ENCODE measurements at regions not wholly inside any gene's neighbourhood (a gene's known extent, or its start where the extent isn't known, plus 50 kb on each side); places are given as distances from the start of the nearest gene placed in this dataset.

- no peak overlapping the region for H3K18ac ChIP-seq (ENCODE audit: low read depth in 1 of 2, low read length in 2 of 2)
- H2BK5ac ChIP-seq (ENCODE audit: low read depth, low read length, poor library complexity, severe bottlenecking): no peak overlapping the region
- H2AFZ ChIP-seq (ENCODE audit: low read depth, low read length): no peak overlapping the region
- H3K79me1 ChIP-seq (replicated peaks; ENCODE audit: low read length, poor library complexity, severe bottlenecking): no peaks in the 10 kb centered on the region
- no peaks in the 10 kb centered on the region for H3K4me1 ChIP-seq (ENCODE audit: control insufficient read depth, insufficient read depth, low read depth, low read length)
- DNase-seq: no peak
- H3K4ac ChIP-seq (ENCODE audit: low read depth in 1 of 2, low read length in 2 of 2): no peak overlapping the region
- H3K27me3 ChIP-seq (ENCODE audit: control insufficient read depth in 1 of 2, insufficient read depth in 1 of 2, low read length in 2 of 2): peaks cover 0 to 4% of the 10 kb centered on the region in 2 experiments
- H3K4me2 ChIP-seq (ENCODE audit: low read length, poor library complexity, severe bottlenecking): no peak overlapping the region
- H3K4me3 ChIP-seq (ENCODE audit: insufficient read depth in 1 of 2, low read depth in 1 of 2, low read length in 2 of 2): no peak overlapping the region
- no peak overlapping the region for H3K27ac ChIP-seq (ENCODE audit: low read length, poor library complexity, severe bottlenecking)
- H3K9me3 ChIP-seq (ENCODE audit: control insufficient read depth, low read length): no peaks in the 10 kb centered on the region
- H3K36me3 ChIP-seq (ENCODE audit: control insufficient read depth in 1 of 2, insufficient read depth in 2 of 2, low read depth in 1 of 2, low read length in 2 of 2): no peaks in the 10 kb centered on the region
- H2BK15ac ChIP-seq (ENCODE audit: low read depth, poor library complexity, severe bottlenecking): no peak overlapping the region
- H4K8ac ChIP-seq (ENCODE audit: low read length): no peak overlapping the region
- H3K14ac ChIP-seq (ENCODE audit: low read length in 2 of 2): no peak overlapping the region
- H2BK12ac ChIP-seq (ENCODE audit: low read length in 2 of 2): no peak overlapping the region
- H2AK5ac ChIP-seq (ENCODE audit: low read length, severe bottlenecking): no peak overlapping the region
- 85% methylated on average over 1 of the region's 1 CpG for WGBS
- no peak overlapping the region for H4K91ac ChIP-seq (ENCODE audit: low read length)
- no peak overlapping the region for H2BK120ac ChIP-seq (ENCODE audit: low read depth, low read length)
- H3K23ac ChIP-seq (ENCODE audit: low read length in 2 of 2): no peak overlapping the region
- H3K9ac ChIP-seq (ENCODE audit: low read length): no peak overlapping the region
These were observed 417.9 kb downstream of the SH3GL2 start for GRCh38 chr9:17996728-17997127.

GRCh38 chr9:18002718-18003438 lies 424.0 kb downstream of the SH3GL2 start:
- Histone ChIP-seq H2AK5ac (ENCODE audit: low read length, severe bottlenecking) (no peak overlapping the region), H2BK5ac (ENCODE audit: low read depth, low read length, poor library complexity, severe bottlenecking) (no peak overlapping the region), H2AFZ (ENCODE audit: low read depth, low read length) (no peak overlapping the region), H3K23ac (ENCODE audit: low read length in 2 of 2) (no peak overlapping the region), H2BK12ac (ENCODE audit: low read length in 2 of 2) (no peak overlapping the region), H3K4me2 (ENCODE audit: low read length, poor library complexity, severe bottlenecking) (no peak overlapping the region), H2BK15ac (ENCODE audit: low read depth, poor library complexity, severe bottlenecking) (no peak overlapping the region), H3K79me1 (replicated peaks; ENCODE audit: low read length, poor library complexity, severe bottlenecking) (no peaks in the 10 kb centered on the region), H3K9ac (ENCODE audit: low read length) (no peak overlapping the region), H3K27me3 (ENCODE audit: control insufficient read depth in 1 of 2, insufficient read depth in 1 of 2, low read length in 2 of 2) (peaks cover 0 to 4% of the 10 kb centered on the region in 2 experiments), H3K36me3 (ENCODE audit: control insufficient read depth in 1 of 2, insufficient read depth in 2 of 2, low read depth in 1 of 2, low read length in 2 of 2) (no peaks in the 10 kb centered on the region), H3K27ac (ENCODE audit: low read length, poor library complexity, severe bottlenecking) (no peak overlapping the region), H2BK120ac (ENCODE audit: low read depth, low read length) (no peak overlapping the region), H3K14ac (ENCODE audit: low read length in 2 of 2) (no peak overlapping the region), H3K4ac (ENCODE audit: low read depth in 1 of 2, low read length in 2 of 2) (no peak overlapping the region), H3K9me3 (ENCODE audit: control insufficient read depth, low read length) (no peaks in the 10 kb centered on the region), H4K8ac (ENCODE audit: low read length) (no peak overlapping the region), H3K4me1 (ENCODE audit: control insufficient read depth, insufficient read depth, low read depth, low read length) (no peaks in the 10 kb centered on the region), H3K4me3 (ENCODE audit: insufficient read depth in 1 of 2, low read depth in 1 of 2, low read length in 2 of 2) (no peak overlapping the region), H4K91ac (ENCODE audit: low read length) (no peak overlapping the region), H3K18ac (ENCODE audit: low read depth in 1 of 2, low read length in 2 of 2) (no peak overlapping the region)
- no peak for DNase-seq
- WGBS: 83% methylated on average over 4 of the region's 4 CpGs

GRCh38 chr9:18006591-18006990 lies 427.7 kb downstream of the SH3GL2 start:
- no peak overlapping the region for H2BK120ac ChIP-seq (ENCODE audit: low read depth, low read length)
- H3K27ac ChIP-seq (ENCODE audit: low read length, poor library complexity, severe bottlenecking): no peak overlapping the region
- no peak for DNase-seq
- H3K4me1 ChIP-seq (ENCODE audit: control insufficient read depth, insufficient read depth, low read depth, low read length): no peaks in the 10 kb centered on the region
- H2BK12ac ChIP-seq (ENCODE audit: low read length in 2 of 2): no peak overlapping the region
- H4K8ac ChIP-seq (ENCODE audit: low read length): no peak overlapping the region
- H3K18ac ChIP-seq (ENCODE audit: low read depth in 1 of 2, low read length in 2 of 2): no peak overlapping the region
- no peak overlapping the region for H3K4me3 ChIP-seq (ENCODE audit: insufficient read depth in 1 of 2, low read depth in 1 of 2, low read length in 2 of 2)
- no peak overlapping the region for H3K9ac ChIP-seq (ENCODE audit: low read length)
- H2AK5ac ChIP-seq (ENCODE audit: low read length, severe bottlenecking): no peak overlapping the region
- H3K4me2 ChIP-seq (ENCODE audit: low read length, poor library complexity, severe bottlenecking): no peak overlapping the region
- H3K23ac ChIP-seq (ENCODE audit: low read length in 2 of 2): no peak overlapping the region
- H3K9me3 ChIP-seq (ENCODE audit: control insufficient read depth, low read length): peaks cover 3% of the 10 kb centered on the region
- no CpG with 5 or more reads among the region's 4 CpGs for WGBS
- no peak overlapping the region for H2BK15ac ChIP-seq (ENCODE audit: low read depth, poor library complexity, severe bottlenecking)
- H3K14ac ChIP-seq (ENCODE audit: low read length in 2 of 2): no peak overlapping the region
- no peaks in the 10 kb centered on the region for H3K79me1 ChIP-seq (replicated peaks; ENCODE audit: low read length, poor library complexity, severe bottlenecking)
- H2AFZ ChIP-seq (ENCODE audit: low read depth, low read length): no peak overlapping the region
- H3K4ac ChIP-seq (ENCODE audit: low read depth in 1 of 2, low read length in 2 of 2): no peak overlapping the region
- H3K36me3 ChIP-seq (ENCODE audit: control insufficient read depth in 1 of 2, insufficient read depth in 2 of 2, low read depth in 1 of 2, low read length in 2 of 2): no peaks in the 10 kb centered on the region
- H3K27me3 ChIP-seq (ENCODE audit: control insufficient read depth in 1 of 2, insufficient read depth in 1 of 2, low read length in 2 of 2): peaks cover 0 to 5% of the 10 kb centered on the region in 2 experiments
- no peak overlapping the region for H2BK5ac ChIP-seq (ENCODE audit: low read depth, low read length, poor library complexity, severe bottlenecking)
- H4K91ac ChIP-seq (ENCODE audit: low read length): no peak overlapping the region

- no peaks in the 10 kb centered on the region for H3K79me1 ChIP-seq (replicated peaks; ENCODE audit: low read length, poor library complexity, severe bottlenecking)
- H2AK5ac ChIP-seq (ENCODE audit: low read length, severe bottlenecking): no peak overlapping the region
- H2BK5ac ChIP-seq (ENCODE audit: low read depth, low read length, poor library complexity, severe bottlenecking): no peak overlapping the region
- peaks cover 0 to 5% of the 10 kb centered on the region in 2 experiments for H3K27me3 ChIP-seq (ENCODE audit: control insufficient read depth in 1 of 2, insufficient read depth in 1 of 2, low read length in 2 of 2)
- H3K9me3 ChIP-seq (ENCODE audit: control insufficient read depth, low read length): peaks cover 3% of the 10 kb centered on the region
- no peak overlapping the region for H3K4me2 ChIP-seq (ENCODE audit: low read length, poor library complexity, severe bottlenecking)
- H4K91ac ChIP-seq (ENCODE audit: low read length): no peak overlapping the region
- H3K4ac ChIP-seq (ENCODE audit: low read depth in 1 of 2, low read length in 2 of 2): no peak overlapping the region
- no peak overlapping the region for H3K14ac ChIP-seq (ENCODE audit: low read length in 2 of 2)
- no peaks in the 10 kb centered on the region for H3K4me1 ChIP-seq (ENCODE audit: control insufficient read depth, insufficient read depth, low read depth, low read length)
- H2AFZ ChIP-seq (ENCODE audit: low read depth, low read length): no peak overlapping the region
- no peak overlapping the region for H3K4me3 ChIP-seq (ENCODE audit: insufficient read depth in 1 of 2, low read depth in 1 of 2, low read length in 2 of 2)
- H2BK120ac ChIP-seq (ENCODE audit: low read depth, low read length): no peak overlapping the region
- H3K9ac ChIP-seq (ENCODE audit: low read length): no peak overlapping the region
- no peak overlapping the region for H4K8ac ChIP-seq (ENCODE audit: low read length)
- no peak overlapping the region for H3K18ac ChIP-seq (ENCODE audit: low read depth in 1 of 2, low read length in 2 of 2)
- no peak overlapping the region for H2BK15ac ChIP-seq (ENCODE audit: low read depth, poor library complexity, severe bottlenecking)
- H2BK12ac ChIP-seq (ENCODE audit: low read length in 2 of 2): no peak overlapping the region
- no peak overlapping the region for H3K27ac ChIP-seq (ENCODE audit: low read length, poor library complexity, severe bottlenecking)
- no peak overlapping the region for H3K23ac ChIP-seq (ENCODE audit: low read length in 2 of 2)
- no peak for DNase-seq
- H3K36me3 ChIP-seq (ENCODE audit: control insufficient read depth in 1 of 2, insufficient read depth in 2 of 2, low read depth in 1 of 2, low read length in 2 of 2): no peaks in the 10 kb centered on the region
These were observed 428.8 kb downstream of the SH3GL2 start for GRCh38 chr9:18007621-18008020.
